ENCODE measurements at regions not wholly inside any gene's neighbourhood (a gene's known extent, or its start where the extent isn't known, plus 50 kb on each side); places are given as distances from the start of the nearest gene placed in this dataset.

- DNase-seq (ENCODE audit: low read depth): no peak
Measured at GRCh38 chr12:128042825-128043224, 224.1 kb upstream of the TMEM132C start.

- DNase-seq (ENCODE audit: low read depth): no peak
Measured at GRCh38 chr12:128043317-128043716, 223.7 kb upstream of the TMEM132C start.

- DNase-seq (ENCODE audit: low read depth): no peak
Measured at GRCh38 chr12:128047266-128048060, 219.5 kb upstream of the TMEM132C start.

- DNase-seq (ENCODE audit: low read depth): no peak
Measured at GRCh38 chr12:128052331-128052730, 214.6 kb upstream of the TMEM132C start.

GRCh38 chr12:128052777-128053176 lies 214.2 kb upstream of the TMEM132C start:
- DNase-seq (ENCODE audit: low read depth): no peak

GRCh38 chr12:128055567-128055966 lies 211.4 kb upstream of the TMEM132C start:
- DNase-seq (ENCODE audit: low read depth): no peak

- no peak for DNase-seq (ENCODE audit: low read depth)
Measured at GRCh38 chr12:128056136-128056801, 210.7 kb upstream of the TMEM132C start.

GRCh38 chr12:128057586-128057985 lies 209.4 kb upstream of the TMEM132C start:
- DNase-seq (ENCODE audit: low read depth): no peak

GRCh38 chr12:128059621-128060370 lies 207.2 kb upstream of the TMEM132C start:
- DNase-seq (ENCODE audit: low read depth): no peak

- no peak for DNase-seq (ENCODE audit: low read depth)
Measured at GRCh38 chr12:128068211-128068610, 198.8 kb upstream of the TMEM132C start.

- peak; percentile 28 for DNase-seq (ENCODE audit: low read depth)
Measured at GRCh38 chr12:128069359-128069997, 197.5 kb upstream of the TMEM132C start.

GRCh38 chr12:128073937-128074336 lies 193.0 kb upstream of the TMEM132C start:
- no peak for DNase-seq (ENCODE audit: low read depth)

- no peak for DNase-seq (ENCODE audit: low read depth)
Measured at GRCh38 chr12:128075332-128075731, 191.6 kb upstream of the TMEM132C start.

- peak; percentile 77 for DNase-seq (ENCODE audit: low read depth)
Measured at GRCh38 chr12:128076188-128076587, 190.8 kb upstream of the TMEM132C start.

- DNase-seq (ENCODE audit: low read depth): peak; percentile 41
Measured at GRCh38 chr12:128077211-128077916, 189.6 kb upstream of the TMEM132C start.

GRCh38 chr12:128077917-128078298 lies 189.1 kb upstream of the TMEM132C start:
- DNase-seq (ENCODE audit: low read depth): no peak

- DNase-seq (ENCODE audit: low read depth): no peak
Measured at GRCh38 chr12:128078301-128078971, 188.5 kb upstream of the TMEM132C start.

- DNase-seq (ENCODE audit: low read depth): no peak
Measured at GRCh38 chr12:128079446-128079845, 187.5 kb upstream of the TMEM132C start.

- DNase-seq (ENCODE audit: low read depth): no peak
Measured at GRCh38 chr12:128083132-128083729, 183.7 kb upstream of the TMEM132C start.

- DNase-seq (ENCODE audit: low read depth): no peak
Measured at GRCh38 chr12:128088926-128089325, 178.0 kb upstream of the TMEM132C start.

GRCh38 chr12:128089961-128090360 lies 177.0 kb upstream of the TMEM132C start:
- DNase-seq (ENCODE audit: low read depth): no peak

Measured in stromal cell of bone marrow (primary cell).